ENCODE measurements at regions not wholly inside any gene's neighbourhood (a gene's known extent, or its start where the extent isn't known, plus 50 kb on each side); places are given as distances from the start of the nearest gene placed in this dataset.
"Not testable (repeated sequence)": the region's sequence is repeated elsewhere in the genome, so short reads cannot be mapped to it uniquely, and the experiment has no call there.

DNA sequence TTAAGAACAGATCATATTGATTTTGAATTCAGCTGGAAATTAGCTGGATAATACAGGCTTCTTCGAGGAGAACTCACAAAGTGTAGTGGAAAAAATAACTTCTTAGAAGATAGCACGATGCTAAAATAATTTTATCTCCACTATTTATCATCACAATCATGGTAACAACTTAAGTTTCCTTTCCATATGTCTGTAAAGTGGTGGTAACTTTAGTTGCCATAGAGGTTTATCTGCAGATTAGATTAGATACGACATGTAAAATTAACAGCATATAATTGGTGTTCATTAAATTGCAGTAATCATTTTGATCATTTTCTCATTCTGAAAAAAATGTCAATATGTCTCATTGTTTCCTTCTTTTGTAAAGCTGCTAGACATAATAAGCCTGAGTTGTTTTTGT, 921.5 kb downstream of the KCNT2 start:
- Histone ChIP-seq H3K4me1 (ENCODE audit: control insufficient read depth, insufficient read depth, low read length) (no peaks in the 10 kb centered on the region), H3K4me3 (ENCODE audit: low read length) (no peak overlapping the region), H3K9me3 (ENCODE audit: control insufficient read depth, insufficient read depth, low read length) (peaks cover 3% of the 10 kb centered on the region), H3K36me3 (ENCODE audit: control insufficient read depth, insufficient read depth, low read length) (no peaks in the 10 kb centered on the region), H3K27ac (ENCODE audit: low read length) (no peak overlapping the region), H3K27me3 (ENCODE audit: control insufficient read depth, insufficient read depth, low read length) (no peaks in the 10 kb centered on the region)
- ATAC-seq: no peak
- no peaks in the 10 kb centered on the region for H3K27me3 Mint-ChIP-seq (ENCODE audit: low read depth in 2 of 2)
- WGBS (ENCODE audit: insufficient coverage): 80% methylated on average over 1 of the region's 3 CpGs
- no peaks in the 10 kb centered on the region for H3K4me1 Mint-ChIP-seq
- intact Hi-C loops (cut with micrococcal nuclease): no loop called here
- H3K36me3 Mint-ChIP-seq: no peaks in the 10 kb centered on the region
- TF ChIP-seq, protein P1, sequence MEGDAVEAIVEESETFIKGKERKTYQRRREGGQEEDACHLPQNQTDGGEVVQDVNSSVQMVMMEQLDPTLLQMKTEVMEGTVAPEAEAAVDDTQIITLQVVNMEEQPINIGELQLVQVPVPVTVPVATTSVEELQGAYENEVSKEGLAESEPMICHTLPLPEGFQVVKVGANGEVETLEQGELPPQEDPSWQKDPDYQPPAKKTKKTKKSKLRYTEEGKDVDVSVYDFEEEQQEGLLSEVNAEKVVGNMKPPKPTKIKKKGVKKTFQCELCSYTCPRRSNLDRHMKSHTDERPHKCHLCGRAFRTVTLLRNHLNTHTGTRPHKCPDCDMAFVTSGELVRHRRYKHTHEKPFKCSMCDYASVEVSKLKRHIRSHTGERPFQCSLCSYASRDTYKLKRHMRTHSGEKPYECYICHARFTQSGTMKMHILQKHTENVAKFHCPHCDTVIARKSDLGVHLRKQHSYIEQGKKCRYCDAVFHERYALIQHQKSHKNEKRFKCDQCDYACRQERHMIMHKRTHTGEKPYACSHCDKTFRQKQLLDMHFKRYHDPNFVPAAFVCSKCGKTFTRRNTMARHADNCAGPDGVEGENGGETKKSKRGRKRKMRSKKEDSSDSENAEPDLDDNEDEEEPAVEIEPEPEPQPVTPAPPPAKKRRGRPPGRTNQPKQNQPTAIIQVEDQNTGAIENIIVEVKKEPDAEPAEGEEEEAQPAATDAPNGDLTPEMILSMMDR (IDR thresholded peaks at IDR 0.05): no peak
- no peak overlapping the region for H3K4me3 Mint-ChIP-seq
- no peak overlapping the region for H3K27ac Mint-ChIP-seq
- peaks cover 2 to 4% of the 10 kb centered on the region in 2 donors for H3K9me3 Mint-ChIP-seq
- no peak for DNase-seq

DNA sequence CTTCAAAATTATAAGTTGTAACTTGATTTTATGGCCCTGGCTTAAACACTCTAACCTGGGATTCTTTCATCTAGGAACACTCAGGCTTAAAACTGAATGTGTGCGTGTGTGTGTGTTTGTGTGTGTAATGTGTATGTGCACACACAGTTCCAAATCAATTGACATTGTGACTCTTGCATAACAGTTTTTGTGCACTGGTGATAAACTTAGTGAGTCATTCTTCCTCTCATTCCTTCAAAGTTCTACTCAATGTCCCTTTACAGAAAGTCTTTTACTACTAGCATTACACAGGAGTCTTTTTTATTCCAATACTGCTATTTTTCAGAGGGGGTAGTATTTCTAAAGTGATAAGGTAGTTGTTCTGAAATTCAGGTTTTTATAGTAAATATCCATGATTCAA, 943.6 kb downstream of the KCNT2 start:
- intact Hi-C loops (cut with micrococcal nuclease): no loop called here
- no peaks in the 10 kb centered on the region for H3K4me1 Mint-ChIP-seq

DNA sequence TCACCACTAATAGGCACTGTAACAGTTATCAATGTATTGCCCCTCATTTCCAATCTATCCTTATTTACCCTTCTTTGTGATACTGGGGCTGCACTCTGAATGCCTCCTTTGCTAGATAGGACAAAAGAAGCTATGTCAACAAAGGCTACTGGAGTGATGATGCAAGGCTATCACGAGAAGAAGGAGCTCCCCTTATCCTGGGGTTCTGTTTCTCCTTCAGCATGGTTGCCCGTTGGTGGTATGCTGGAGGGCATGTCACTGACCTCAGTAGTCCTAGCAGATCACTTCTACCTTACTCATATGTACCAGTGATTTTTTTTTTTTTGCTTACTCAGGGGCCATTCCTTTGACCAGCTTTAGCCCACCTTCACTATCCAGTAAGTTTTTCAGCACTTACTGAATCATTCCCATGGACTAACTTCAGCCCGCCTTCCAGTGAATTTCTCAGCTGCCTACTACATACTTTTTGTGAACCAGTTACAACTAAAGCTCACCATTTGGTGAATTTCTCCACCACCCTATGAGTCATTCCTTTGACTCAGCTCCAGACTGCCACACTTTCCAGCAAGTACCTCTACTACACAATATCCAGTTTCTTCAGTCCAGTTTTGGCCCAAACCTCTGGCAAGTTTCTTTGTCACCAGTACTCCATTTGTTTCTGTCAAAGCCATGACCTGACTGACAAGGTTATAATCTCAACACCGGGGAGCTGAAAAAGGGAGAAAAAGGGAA, 944.5 kb downstream of the KCNT2 start:
- ATAC-seq (no peak), DNase-seq (no peak)
- WGBS (ENCODE audit: insufficient coverage): 97% methylated on average over 4 of the region's 4 CpGs
- intact Hi-C loops (cut with micrococcal nuclease): no loop called here
- TF ChIP-seq, protein P1 (IDR thresholded peaks at IDR 0.05): no peak
- Mint-ChIP-seq H3K27me3 (ENCODE audit: low read depth in 2 of 2) (no peaks in the 10 kb centered on the region), H3K9me3 (peaks cover 15 to 27% of the 10 kb centered on the region in 2 donors), H3K4me3 (no peak overlapping the region), H3K4me1 (no peaks in the 10 kb centered on the region), H3K36me3 (peaks cover 6% of the 10 kb centered on the region), H3K27ac (no peak overlapping the region)
- Histone ChIP-seq H3K4me1 (ENCODE audit: control insufficient read depth, insufficient read depth, low read length) (no peaks in the 10 kb centered on the region), H3K27ac (ENCODE audit: low read length) (no peak overlapping the region), H3K9me3 (ENCODE audit: control insufficient read depth, insufficient read depth, low read length) (no peaks in the 10 kb centered on the region), H3K4me3 (ENCODE audit: low read length) (no peak overlapping the region), H3K36me3 (ENCODE audit: control insufficient read depth, insufficient read depth, low read length) (no peaks in the 10 kb centered on the region), H3K27me3 (ENCODE audit: control insufficient read depth, insufficient read depth, low read length) (no peaks in the 10 kb centered on the region)

More for the DNA sequence above, 943.6 kb downstream of the KCNT2 start:
- no peaks in the 10 kb centered on the region for H3K36me3 ChIP-seq (ENCODE audit: control insufficient read depth, insufficient read depth, low read length)
- DNase-seq (no peak), ATAC-seq (no peak)
- TF ChIP-seq, protein P1 (IDR thresholded peaks at IDR 0.05): no peak
- Mint-ChIP-seq H3K4me3 (no peak overlapping the region), H3K27me3 (ENCODE audit: low read depth in 2 of 2) (no peaks in the 10 kb centered on the region), H3K9me3 (peaks cover 15 to 30% of the 10 kb centered on the region in 2 donors), H3K27ac (no peak overlapping the region), H3K36me3 (peaks cover 6% of the 10 kb centered on the region)
- H3K4me1 ChIP-seq (ENCODE audit: control insufficient read depth, insufficient read depth, low read length): no peaks in the 10 kb centered on the region
- no peaks in the 10 kb centered on the region for H3K27me3 ChIP-seq (ENCODE audit: control insufficient read depth, insufficient read depth, low read length)
- 100% methylated on average over 1 of the region's 1 CpG for WGBS (ENCODE audit: insufficient coverage)
- no peak overlapping the region for H3K27ac ChIP-seq (ENCODE audit: low read length)
- no peaks in the 10 kb centered on the region for H3K9me3 ChIP-seq (ENCODE audit: control insufficient read depth, insufficient read depth, low read length)
- H3K4me3 ChIP-seq (ENCODE audit: low read length): no peak overlapping the region

DNA sequence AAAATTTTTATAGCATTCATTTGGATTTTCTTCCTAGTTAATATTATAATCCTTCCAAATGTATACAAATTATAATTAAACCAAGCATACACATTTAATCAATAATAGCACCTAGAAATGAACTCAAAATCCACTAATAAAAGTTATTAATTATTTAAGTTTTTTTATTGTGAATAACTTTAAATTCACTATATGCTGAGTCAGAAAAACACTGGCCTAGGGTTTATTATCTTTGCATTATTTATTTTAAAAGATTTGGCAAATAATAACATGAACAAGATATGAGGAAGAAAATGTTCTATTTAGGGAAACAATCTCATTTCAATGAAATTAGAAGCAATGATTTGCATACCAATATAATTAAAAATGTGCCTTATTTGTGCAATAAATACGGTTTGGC, 951.5 kb downstream of the KCNT2 start:
- WGBS (ENCODE audit: insufficient coverage): 80% methylated on average over 1 of the region's 1 CpG
- Histone ChIP-seq H3K9me3 (ENCODE audit: control insufficient read depth, insufficient read depth, low read length) (no peaks in the 10 kb centered on the region), H3K27ac (ENCODE audit: low read length) (no peak overlapping the region), H3K36me3 (ENCODE audit: control insufficient read depth, insufficient read depth, low read length) (no peaks in the 10 kb centered on the region), H3K4me3 (ENCODE audit: low read length) (no peak overlapping the region), H3K4me1 (ENCODE audit: control insufficient read depth, insufficient read depth, low read length) (no peaks in the 10 kb centered on the region), H3K27me3 (ENCODE audit: control insufficient read depth, insufficient read depth, low read length) (no peaks in the 10 kb centered on the region)
- H3K27me3 Mint-ChIP-seq (ENCODE audit: low read depth in 2 of 2): no peaks in the 10 kb centered on the region
- DNase-seq: no peak
- no peaks in the 10 kb centered on the region for H3K4me1 Mint-ChIP-seq
- H3K36me3 Mint-ChIP-seq: peaks cover 14% of the 10 kb centered on the region
- no peak for ATAC-seq
- H3K27ac Mint-ChIP-seq: no peak overlapping the region
- TF ChIP-seq, protein P1 (IDR thresholded peaks at IDR 0.05): no peak
- H3K4me3 Mint-ChIP-seq: no peak overlapping the region
- intact Hi-C loops (cut with micrococcal nuclease): no loop called here
- peaks cover 10 to 11% of the 10 kb centered on the region in 2 donors for H3K9me3 Mint-ChIP-seq

DNA sequence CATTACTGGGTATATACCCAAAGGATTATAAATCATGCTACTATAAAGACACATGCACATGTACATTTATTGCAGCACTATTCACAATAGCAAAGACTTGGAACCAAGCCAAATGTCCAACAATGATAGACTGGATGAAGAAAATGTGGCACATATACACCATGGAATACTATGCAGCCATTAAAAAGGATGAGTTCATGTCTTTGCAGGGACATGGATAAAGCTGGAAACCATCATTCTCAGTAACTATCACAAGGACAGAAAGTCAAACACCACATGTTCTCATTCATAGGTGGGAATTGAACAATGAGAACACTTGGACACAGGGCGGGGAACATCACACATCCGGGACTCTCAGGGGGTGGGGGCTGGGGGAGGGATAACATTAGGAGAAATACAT, 959.4 kb downstream of the KCNT2 start:
- WGBS (ENCODE audit: insufficient coverage): 89% methylated on average over 2 of the region's 2 CpGs
- H3K4me3 Mint-ChIP-seq; H3K4me1 ChIP-seq (ENCODE audit: control insufficient read depth, insufficient read depth, low read length); H3K9me3 ChIP-seq (ENCODE audit: control insufficient read depth, insufficient read depth, low read length); H3K27me3 ChIP-seq (ENCODE audit: control insufficient read depth, insufficient read depth, low read length); intact Hi-C loops (cut with micrococcal nuclease); ATAC-seq; H3K27ac Mint-ChIP-seq; DNase-seq; H3K4me3 ChIP-seq (ENCODE audit: low read length); H3K4me1 Mint-ChIP-seq; H3K27me3 Mint-ChIP-seq (ENCODE audit: low read depth in 2 of 2); H3K27ac ChIP-seq (ENCODE audit: low read length); H3K36me3 ChIP-seq (ENCODE audit: control insufficient read depth, insufficient read depth, low read length): not testable (repeated sequence)
- peaks cover 15 to 28% of the 10 kb centered on the region in 2 donors for H3K9me3 Mint-ChIP-seq
- H3K36me3 Mint-ChIP-seq: peaks cover 16% of the 10 kb centered on the region

Measured in natural killer cell (primary cell).